ENCODE measurements at regions not wholly inside any gene's neighbourhood (a gene's known extent, or its start where the extent isn't known, plus 50 kb on each side); places are given as distances from the start of the nearest gene placed in this dataset.

DNA sequence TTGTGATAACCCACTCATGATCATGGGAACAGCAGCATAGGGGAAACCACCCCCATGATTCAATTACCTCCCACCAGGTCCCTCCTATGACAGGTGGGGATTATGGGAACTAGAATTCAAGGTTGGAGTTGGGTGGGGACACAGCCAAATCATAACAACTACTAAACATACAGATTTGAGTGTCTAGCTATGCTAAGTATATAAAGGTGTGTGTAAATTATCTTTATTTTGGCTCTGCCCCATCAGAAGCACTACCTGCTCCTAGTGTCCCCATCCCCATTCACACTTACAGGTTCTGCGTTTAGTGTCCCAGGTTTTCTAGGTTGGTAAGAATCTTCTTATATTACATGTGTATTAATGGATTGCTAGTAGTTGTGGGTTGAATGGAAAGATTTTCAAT lies 464.7 kb downstream of the EPHA4 start:
- TF ChIP-seq, protein P1, sequence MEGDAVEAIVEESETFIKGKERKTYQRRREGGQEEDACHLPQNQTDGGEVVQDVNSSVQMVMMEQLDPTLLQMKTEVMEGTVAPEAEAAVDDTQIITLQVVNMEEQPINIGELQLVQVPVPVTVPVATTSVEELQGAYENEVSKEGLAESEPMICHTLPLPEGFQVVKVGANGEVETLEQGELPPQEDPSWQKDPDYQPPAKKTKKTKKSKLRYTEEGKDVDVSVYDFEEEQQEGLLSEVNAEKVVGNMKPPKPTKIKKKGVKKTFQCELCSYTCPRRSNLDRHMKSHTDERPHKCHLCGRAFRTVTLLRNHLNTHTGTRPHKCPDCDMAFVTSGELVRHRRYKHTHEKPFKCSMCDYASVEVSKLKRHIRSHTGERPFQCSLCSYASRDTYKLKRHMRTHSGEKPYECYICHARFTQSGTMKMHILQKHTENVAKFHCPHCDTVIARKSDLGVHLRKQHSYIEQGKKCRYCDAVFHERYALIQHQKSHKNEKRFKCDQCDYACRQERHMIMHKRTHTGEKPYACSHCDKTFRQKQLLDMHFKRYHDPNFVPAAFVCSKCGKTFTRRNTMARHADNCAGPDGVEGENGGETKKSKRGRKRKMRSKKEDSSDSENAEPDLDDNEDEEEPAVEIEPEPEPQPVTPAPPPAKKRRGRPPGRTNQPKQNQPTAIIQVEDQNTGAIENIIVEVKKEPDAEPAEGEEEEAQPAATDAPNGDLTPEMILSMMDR (IDR thresholded peaks at IDR 0.05) = no peak
- no peak for TF ChIP-seq ZFX (IDR thresholded peaks at IDR 0.05; ENCODE audit: borderline replicate concordance)

Data from 22Rv1 (cell line).